HepG2 (cell line): ENCODE measurements at regions not wholly inside any gene's neighbourhood (a gene's known extent, or its start where the extent isn't known, plus 50 kb on each side); places are given as distances from the start of the nearest gene placed in this dataset.

ENCODE experiments used
- ATAC-seq: fragments of 200-7000 bp; cut with Tn5 transposase; 3 replicates; pipeline ENCODE4 v1.9.1; 2020; ENCODE audit warnings: mild to moderate bottlenecking, moderate library complexity
- BruUV-seq: library from RNA; stranded (reverse); fragments of 400-500 nt; replicated peaks from 2 replicates; lab custom pipeline; 2021; lab: Mats Ljungman, UMichigan
- CTCF ChIA-PET: fragments of 300-600 bp; formaldehyde crosslinking; extraction: SDS; loops from one replicate; lab custom pipeline; 2021; ENCODE audit warnings: low total read pairs, inconsistent platforms, low intra/inter-chr PET ratio; lab: Yijun Ruan, JAX
- POLR2A ChIA-PET: fragments of 350-600 bp; sonication (Branson Sonifier 250); formaldehyde crosslinking; loops from one replicate; lab custom pipeline; 2020; ENCODE audit warnings: antibody characterized with exemption, inconsistent platforms; lab: Yijun Ruan, JAX
- DNase-seq: peaks from one replicate; pipeline ENCODE4 v3.0.0-alpha.2; 2015; ENCODE audit warnings: low spot score
- FAIRE-seq: peaks from 3 replicates; lab custom pipeline; 2011; peaks lifted over from hg19 to GRCh38; lab: Jason Lieb, UNC
- H2AFZ ChIP-seq: one replicate; pipeline ENCODE4 v1.6.1; 2011; ENCODE audit warnings: low read length, inconsistent platforms
- H3K27ac ChIP-seq: fragments of 300-600 bp; 3 replicates; pipeline ENCODE4 v1.8.0; 2011; ENCODE audit warnings: mixed run types, mild to moderate bottlenecking, mixed read lengths, low read length, inconsistent platforms; ENCODE audit not compliant: insufficient read depth; ENCODE audit errors: extremely low read length
- H3K27me3 ChIP-seq, 2 experiments: fragments of 200-600 bp in 1 of 2; 2 replicates in 1 of 2; 3 replicates in 1 of 2; pipeline versions ENCODE4 v1.6.0 to v1.8.0; 2011; ENCODE audit warnings: low read length in 2 of 2, mild to moderate bottlenecking in 2 of 2, moderate library complexity in 2 of 2, inconsistent platforms in 1 of 2; ENCODE audit not compliant: insufficient read depth in 2 of 2, control insufficient read depth in 1 of 2
- H3K36me3 ChIP-seq, 2 experiments: fragments of 200-600 bp in 1 of 2; replicated peaks in 1 of 2; 2 replicates in 1 of 2; 3 replicates in 1 of 2; pipeline versions ENCODE4 v1.5.1 to v1.8.0; 2011; ENCODE audit warnings: low read length in 2 of 2, inconsistent platforms in 1 of 2; ENCODE audit not compliant: insufficient read depth in 2 of 2, control insufficient read depth in 1 of 2
- H3K4me1 ChIP-seq: 2 replicates; pipeline ENCODE4 v1.5.1; 2012; ENCODE audit warnings: low read length, inconsistent platforms; ENCODE audit not compliant: insufficient read depth
- H3K4me2 ChIP-seq: 2 replicates; pipeline ENCODE4 v1.6.0; 2011; ENCODE audit warnings: low read depth, low read length, inconsistent platforms
- H3K4me3 ChIP-seq, 3 experiments: fragments of 200-600 bp in 1 of 3; sonication (generic), shearing (Covaris generic) in 1 of 3; replicated peaks in 1 of 3; 2 replicates each; pipeline ENCODE4 v1.5.1; 2011 to 2016; ENCODE audit warnings: low read length in 3 of 3, inconsistent platforms in 2 of 3, low read depth in 2 of 3, mild to moderate bottlenecking in 2 of 3, control low read depth in 1 of 3, mixed read lengths in 1 of 3; ENCODE audit not compliant: insufficient read depth in 1 of 3
- H3K79me2 ChIP-seq: one replicate; pipeline ENCODE4 v1.6.1; 2011; ENCODE audit warnings: low read length, inconsistent platforms; ENCODE audit not compliant: insufficient read depth
- H3K9ac ChIP-seq: 2 replicates; pipeline ENCODE4 v1.6.0; 2011; ENCODE audit warnings: mild to moderate bottlenecking, low read depth, low read length, inconsistent platforms; ENCODE audit not compliant: insufficient read depth
- H3K9me3 ChIP-seq: 2 replicates; pipeline ENCODE4 v1.5.1; 2012; ENCODE audit warnings: mild to moderate bottlenecking, low read length
- H4K20me1 ChIP-seq: 2 replicates; pipeline ENCODE4 v1.6.0; 2011; ENCODE audit warnings: inconsistent platforms, mild to moderate bottlenecking, low read length, moderate library complexity; ENCODE audit not compliant: insufficient read depth
- CCDC6 ChIP-seq: sonication (generic); formaldehyde crosslinking; IDR thresholded peaks from 2 replicates; pipeline ENCODE4 v1.8.1; 2022; ENCODE audit warnings: mild to moderate bottlenecking, missing genetic modification reagents, moderate library complexity
- TRIM24 ChIP-seq: sonication (generic); formaldehyde crosslinking; IDR thresholded peaks from 2 replicates; pipeline ENCODE4 v1.8.0; 2022; ENCODE audit warnings: mild to moderate bottlenecking, missing genetic modification reagents
- ZBTB20 ChIP-seq: sonication (generic); formaldehyde crosslinking; IDR thresholded peaks from 2 replicates; pipeline ENCODE4 v1.8.1; 2023; ENCODE audit warnings: missing genetic modification reagents, low read depth, mild to moderate bottlenecking, borderline replicate concordance
- ZC3H13 ChIP-seq: sonication (generic); formaldehyde crosslinking; IDR thresholded peaks from 2 replicates; pipeline ENCODE4 v1.8.1; 2023; ENCODE audit warnings: mild to moderate bottlenecking, missing genetic modification reagents, moderate library complexity
- ZNF124 ChIP-seq: sonication (generic); formaldehyde crosslinking; IDR thresholded peaks from 2 replicates; pipeline ENCODE4 v1.4.0; 2020; ENCODE audit warnings: missing genetic modification reagents
- ZNF598 ChIP-seq: sonication (generic); formaldehyde crosslinking; IDR thresholded peaks from 2 replicates; pipeline ENCODE4 v1.5.1; 2020; ENCODE audit warnings: mild to moderate bottlenecking, missing genetic modification reagents, borderline replicate concordance
- WGBS: methylation state at CpG from one replicate; pipeline ENCODE4 v1.1.6; 2017; ENCODE audit warnings: low lambda C conversion rate; 5-methylcytosine and 5-hydroxymethylcytosine counted together
- in situ Hi-C: cut with HindIII; loops from 2 replicates; pipeline ENCODE4 v1.10.0; 2017; ENCODE audit warnings: low pct_unique_long_range_greater_than_20kb; ENCODE audit not compliant: extremely low pct_ligation_motif_present
- intact Hi-C: fragments of 100-400 bp; cut with micrococcal nuclease; formaldehyde crosslinking; loops from one replicate; pipeline ENCODE4 v1.10.0; 2022; ENCODE audit not compliant: unreplicated experiment
- TF ChIP-seq, protein P1 (sequence below): IDR thresholded peaks from 2 replicates; pipeline ENCODE4 v1.4.0; 2020; ENCODE audit warnings: mild to moderate bottlenecking, missing genetic modification reagents
- TF ChIP-seq, protein P2 (sequence below): sonication (generic); formaldehyde crosslinking; IDR thresholded peaks from 2 replicates; pipeline ENCODE4 v1.5.0; 2020; ENCODE audit warnings: mild to moderate bottlenecking, missing genetic modification reagents

DNA sequence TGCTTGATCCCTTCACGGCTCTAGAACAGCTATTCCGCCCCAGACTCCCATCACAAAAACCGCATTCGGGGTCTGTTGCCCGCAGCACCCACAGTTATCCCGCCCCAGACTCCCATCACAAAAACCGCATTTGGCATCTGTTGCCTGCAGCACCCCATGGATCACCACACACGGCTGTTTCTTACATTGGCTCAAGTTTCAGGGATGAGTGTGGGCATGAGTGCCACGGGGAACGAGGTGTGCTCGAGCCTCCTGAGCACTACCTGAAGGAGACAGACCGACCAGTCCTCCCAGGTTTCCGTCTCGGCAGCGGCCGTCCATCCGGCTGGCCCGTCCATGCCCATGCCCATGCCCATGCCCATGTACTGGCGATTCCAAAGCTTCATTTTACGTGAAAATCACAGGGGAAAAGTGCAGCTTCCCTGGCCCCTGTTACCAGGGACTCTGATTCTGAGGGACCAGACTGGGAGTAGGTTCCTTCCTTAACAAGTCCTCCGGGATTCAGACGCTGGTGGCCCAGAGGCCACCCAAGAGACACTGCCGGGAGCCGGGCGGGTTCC lies 66.4 kb upstream of the INSIG1 start:
- ATAC-seq, result no peak
- Histone ChIP-seq H3K4me2 (no peak overlapping the region), H3K9me3 (no peaks in the 10 kb centered on the region), H3K36me3 (no peaks in the 10 kb centered on the region), H2AFZ (no peak overlapping the region), H3K79me2 (no peaks in the 10 kb centered on the region), H3K9ac (no peak overlapping the region), H3K4me1 (peaks cover 9% of the 10 kb centered on the region; the same call in 1 of the 2 replicates), H4K20me1 (no peaks in the 10 kb centered on the region), H3K27ac (no peak overlapping the region), H3K4me3 (no peak overlapping the region), H3K27me3 (peaks cover 8 to 62% of the 10 kb centered on the region in 2 experiments; a peak in 3 of 5 replicates)
- WGBS, result 59% methylated on average over 16 of the region's 25 CpGs
- DNase-seq, result no peak
- FAIRE-seq, result no peak
- TF ChIP-seq TRIM24 (CRISPR knock-in tag), result no peak
- TF ChIP-seq, protein P1, sequence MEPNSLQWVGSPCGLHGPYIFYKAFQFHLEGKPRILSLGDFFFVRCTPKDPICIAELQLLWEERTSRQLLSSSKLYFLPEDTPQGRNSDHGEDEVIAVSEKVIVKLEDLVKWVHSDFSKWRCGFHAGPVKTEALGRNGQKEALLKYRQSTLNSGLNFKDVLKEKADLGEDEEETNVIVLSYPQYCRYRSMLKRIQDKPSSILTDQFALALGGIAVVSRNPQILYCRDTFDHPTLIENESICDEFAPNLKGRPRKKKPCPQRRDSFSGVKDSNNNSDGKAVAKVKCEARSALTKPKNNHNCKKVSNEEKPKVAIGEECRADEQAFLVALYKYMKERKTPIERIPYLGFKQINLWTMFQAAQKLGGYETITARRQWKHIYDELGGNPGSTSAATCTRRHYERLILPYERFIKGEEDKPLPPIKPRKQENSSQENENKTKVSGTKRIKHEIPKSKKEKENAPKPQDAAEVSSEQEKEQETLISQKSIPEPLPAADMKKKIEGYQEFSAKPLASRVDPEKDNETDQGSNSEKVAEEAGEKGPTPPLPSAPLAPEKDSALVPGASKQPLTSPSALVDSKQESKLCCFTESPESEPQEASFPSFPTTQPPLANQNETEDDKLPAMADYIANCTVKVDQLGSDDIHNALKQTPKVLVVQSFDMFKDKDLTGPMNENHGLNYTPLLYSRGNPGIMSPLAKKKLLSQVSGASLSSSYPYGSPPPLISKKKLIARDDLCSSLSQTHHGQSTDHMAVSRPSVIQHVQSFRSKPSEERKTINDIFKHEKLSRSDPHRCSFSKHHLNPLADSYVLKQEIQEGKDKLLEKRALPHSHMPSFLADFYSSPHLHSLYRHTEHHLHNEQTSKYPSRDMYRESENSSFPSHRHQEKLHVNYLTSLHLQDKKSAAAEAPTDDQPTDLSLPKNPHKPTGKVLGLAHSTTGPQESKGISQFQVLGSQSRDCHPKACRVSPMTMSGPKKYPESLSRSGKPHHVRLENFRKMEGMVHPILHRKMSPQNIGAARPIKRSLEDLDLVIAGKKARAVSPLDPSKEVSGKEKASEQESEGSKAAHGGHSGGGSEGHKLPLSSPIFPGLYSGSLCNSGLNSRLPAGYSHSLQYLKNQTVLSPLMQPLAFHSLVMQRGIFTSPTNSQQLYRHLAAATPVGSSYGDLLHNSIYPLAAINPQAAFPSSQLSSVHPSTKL, result no peak
- ChIA-PET POLR2A (no interaction called here), CTCF (no interaction called here)
- intact Hi-C loops (no loop called here), in situ Hi-C loops (no loop called here)
- BruUV-seq, result no TSS peak

DNA sequence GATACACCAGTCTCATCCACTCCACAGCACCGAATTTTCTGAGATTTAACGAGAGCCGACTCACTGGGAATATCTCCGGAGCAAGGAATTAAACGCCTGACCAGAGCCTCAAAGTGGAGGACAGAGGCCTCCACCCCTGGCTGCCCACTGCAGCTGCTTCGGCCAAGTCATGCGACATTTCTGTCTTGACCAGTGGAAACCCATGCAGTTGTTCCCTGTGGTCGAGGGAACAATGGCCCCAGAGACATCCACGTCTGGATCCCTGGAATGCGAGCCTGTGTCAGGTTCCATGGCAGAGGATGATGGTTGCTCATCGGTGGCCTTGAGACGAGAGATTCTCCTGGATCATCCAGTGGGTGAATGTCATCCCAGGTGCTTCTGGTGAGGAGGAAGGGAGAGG lies 65.7 kb upstream of the INSIG1 start:
- Histone ChIP-seq H3K36me3 (no peaks in the 10 kb centered on the region), H3K27ac (no peak overlapping the region), H3K4me3 (no peak overlapping the region), H3K27me3 (peaks cover 8 to 60% of the 10 kb centered on the region in 2 experiments; a peak in 3 of 5 replicates), H4K20me1 (no peaks in the 10 kb centered on the region), H3K4me2 (no peak overlapping the region), H3K79me2 (no peaks in the 10 kb centered on the region), H3K4me1 (peaks cover 9% of the 10 kb centered on the region; the same call in 1 of the 2 replicates), H3K9ac (no peak overlapping the region), H2AFZ (no peak overlapping the region), H3K9me3 (no peaks in the 10 kb centered on the region)
- in situ Hi-C loops (no loop called here), intact Hi-C loops (no loop called here)
- ATAC-seq (no peak), DNase-seq (no peak), FAIRE-seq (no peak)
- ChIA-PET CTCF (no interaction called here), POLR2A (no interaction called here)
- no TSS peak for BruUV-seq
- 45% methylated on average over 12 of the region's 12 CpGs for WGBS
- TF ChIP-seq ZNF124, result no peak
- TF ChIP-seq, protein P2, sequence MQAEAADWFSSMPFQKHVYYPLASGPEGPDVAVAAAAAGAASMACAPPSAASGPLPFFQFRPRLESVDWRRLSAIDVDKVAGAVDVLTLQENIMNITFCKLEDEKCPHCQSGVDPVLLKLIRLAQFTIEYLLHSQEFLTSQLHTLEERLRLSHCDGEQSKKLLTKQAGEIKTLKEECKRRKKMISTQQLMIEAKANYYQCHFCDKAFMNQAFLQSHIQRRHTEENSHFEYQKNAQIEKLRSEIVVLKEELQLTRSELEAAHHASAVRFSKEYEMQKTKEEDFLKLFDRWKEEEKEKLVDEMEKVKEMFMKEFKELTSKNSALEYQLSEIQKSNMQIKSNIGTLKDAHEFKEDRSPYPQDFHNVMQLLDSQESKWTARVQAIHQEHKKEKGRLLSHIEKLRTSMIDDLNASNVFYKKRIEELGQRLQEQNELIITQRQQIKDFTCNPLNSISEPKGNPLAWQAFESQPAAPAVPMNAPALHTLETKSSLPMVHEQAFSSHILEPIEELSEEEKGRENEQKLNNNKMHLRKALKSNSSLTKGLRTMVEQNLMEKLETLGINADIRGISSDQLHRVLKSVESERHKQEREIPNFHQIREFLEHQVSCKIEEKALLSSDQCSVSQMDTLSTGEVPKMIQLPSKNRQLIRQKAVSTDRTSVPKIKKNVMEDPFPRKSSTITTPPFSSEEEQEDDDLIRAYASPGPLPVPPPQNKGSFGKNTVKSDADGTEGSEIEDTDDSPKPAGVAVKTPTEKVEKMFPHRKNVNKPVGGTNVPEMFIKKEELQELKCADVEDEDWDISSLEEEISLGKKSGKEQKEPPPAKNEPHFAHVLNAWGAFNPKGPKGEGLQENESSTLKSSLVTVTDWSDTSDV, result no peak
- no peak for TF ChIP-seq ZBTB20
- TF ChIP-seq ZNF598, result no peak
- no peak for TF ChIP-seq CCDC6 (CRISPR knock-in tag)
- TF ChIP-seq ZC3H13 (CRISPR knock-in tag), result no peak
